Liver (tissue), 3 donors: ENCODE measurements at regions not wholly inside any gene's neighbourhood (a gene's known extent, or its start where the extent isn't known, plus 50 kb on each side); places are given as distances from the start of the nearest gene placed in this dataset.

ENCODE experiments used
- ATF3 ChIP-seq: IDR thresholded peaks from 2 replicates; pipeline ENCODE4 v1.6.1; 2016; ENCODE audit warnings: antibody characterized with exemption
- CTCF ChIP-seq: fragments of 150-350 bp; IDR thresholded peaks from 2 replicates; pipeline ENCODE4 v1.5.1; 2017; ENCODE audit warnings: improper control_type of control experiment, low read depth, low read length; ENCODE audit not compliant: missing input control
- EGR1 ChIP-seq, 2 donors: IDR thresholded peaks; 2 replicates each; pipeline ENCODE4 v1.6.1; 2016 to 2018; ENCODE audit warnings: antibody characterized with exemption in 2 of 2, low read depth in 2 of 2
- FOXA1 ChIP-seq: IDR thresholded peaks from 2 replicates; pipeline ENCODE4 v1.6.1; 2016; ENCODE audit warnings: antibody characterized with exemption
- GABPA ChIP-seq, 2 donors: IDR thresholded peaks in 1 of 2; conservative IDR thresholded peaks in 1 of 2; 2 replicates each; pipeline ENCODE4 v1.6.1; 2016; ENCODE audit warnings: antibody characterized with exemption in 2 of 2, mild to moderate bottlenecking in 1 of 2, moderate library complexity in 1 of 2
- JUND ChIP-seq, 2 donors: IDR thresholded peaks; 2 replicates each; pipeline ENCODE4 v1.6.1; 2016; ENCODE audit warnings: antibody characterized with exemption in 2 of 2
- RAD21 ChIP-seq, 2 donors: IDR thresholded peaks; 2 replicates each; pipeline ENCODE4 v1.6.1; 2016; ENCODE audit warnings: antibody characterized with exemption in 2 of 2, mild to moderate bottlenecking in 2 of 2
- REST ChIP-seq: IDR thresholded peaks from 2 replicates; pipeline ENCODE4 v1.6.1; 2016; ENCODE audit warnings: antibody characterized with exemption, mild to moderate bottlenecking
- RXRA ChIP-seq, 2 donors: IDR thresholded peaks; 2 replicates each; pipeline ENCODE4 v1.6.1; 2017 to 2018; ENCODE audit warnings: antibody characterized with exemption in 2 of 2, mild to moderate bottlenecking in 1 of 2
- SP1 ChIP-seq: IDR thresholded peaks from 2 replicates; pipeline ENCODE4 v1.6.1; 2018; ENCODE audit warnings: antibody characterized with exemption, mild to moderate bottlenecking
- TAF1 ChIP-seq: conservative IDR thresholded peaks from 2 replicates; pipeline ENCODE4 v1.6.1; 2016; ENCODE audit warnings: antibody characterized with exemption, mild to moderate bottlenecking
- YY1 ChIP-seq: IDR thresholded peaks from 2 replicates; pipeline ENCODE4 v1.6.1; 2016; ENCODE audit warnings: antibody characterized with exemption, mild to moderate bottlenecking
- donor health status: healthy.
- donor health status: healthy.

- TF ChIP-seq EGR1 (IDR thresholded peaks at IDR 0.05; ENCODE audit: low read depth in 2 of 2) (no peak), RAD21 (IDR thresholded peaks at IDR 0.05) (peak in 1 of 2 donors; percentile 65), TAF1 (no peak), CTCF (peak; percentile 15), SP1 (no peak), JUND (IDR thresholded peaks at IDR 0.05) (no peak), ATF3 (no peak), REST (no peak), GABPA (IDR thresholded peaks at IDR 0.05 in 1 of 2, conservative IDR thresholded peaks at IDR 0.05 in 1 of 2) (no peak), FOXA1 (no peak), RXRA (IDR thresholded peaks at IDR 0.05) (no peak), YY1 (no peak)
Measured at GRCh38 chr15:77907824-77908751, 169.4 kb downstream of the TBC1D2B start.
